Keratinocyte (primary cell): ENCODE measurements at regions not wholly inside any gene's neighbourhood (a gene's known extent, or its start where the extent isn't known, plus 50 kb on each side); places are given as distances from the start of the nearest gene placed in this dataset.

ENCODE experiments used
- DNase-seq: peaks from one replicate; pipeline ENCODE4 v3.0.0-alpha.2; 2011; ENCODE audit warnings: low read depth, missing footprints, low spot score
- FAIRE-seq: peaks from 2 replicates; lab custom pipeline; 2011; peaks lifted over from hg19 to GRCh38; lab: Jason Lieb, UNC
- H2AFZ ChIP-seq: 2 replicates; pipeline ENCODE4 v1.6.0; 2012; ENCODE audit warnings: low read length, control low read depth, inconsistent platforms; ENCODE audit not compliant: control insufficient read depth
- H3K27ac ChIP-seq: 2 replicates; pipeline ENCODE4 v1.5.1; 2011; ENCODE audit warnings: low read length; ENCODE audit not compliant: control insufficient read depth, insufficient read depth
- H3K27me3 ChIP-seq: 3 replicates; pipeline ENCODE4 v1.6.0; 2011; ENCODE audit warnings: low read length; ENCODE audit not compliant: control insufficient read depth, insufficient read depth; ENCODE audit errors: extremely low read depth
- H3K36me3 ChIP-seq, 2 experiments: 2 replicates in 1 of 2; 3 replicates in 1 of 2; pipeline ENCODE4 v1.5.1; 2011; ENCODE audit warnings: low read length in 2 of 2, mild to moderate bottlenecking in 1 of 2; ENCODE audit not compliant: control insufficient read depth in 2 of 2, insufficient read depth in 2 of 2; ENCODE audit errors: extremely low read depth in 1 of 2
- H3K4me1 ChIP-seq: 3 replicates; pipeline ENCODE4 v1.5.1; 2011; ENCODE audit warnings: low read length; ENCODE audit not compliant: control insufficient read depth, insufficient read depth; ENCODE audit errors: extremely low read depth
- H3K4me2 ChIP-seq: 3 replicates; pipeline ENCODE4 v1.6.0; 2011; ENCODE audit warnings: low read depth, low read length; ENCODE audit not compliant: control insufficient read depth, insufficient read depth; ENCODE audit errors: extremely low read depth
- H3K4me3 ChIP-seq, 3 experiments: fragments of 200-600 bp in 1 of 3; sonication (generic) in 1 of 3; 2 replicates in 2 of 3; 3 replicates in 1 of 3; pipeline ENCODE4 v1.5.1; 2011 to 2016; ENCODE audit warnings: low read length in 3 of 3, mild to moderate bottlenecking in 3 of 3, control low read depth in 2 of 3, inconsistent platforms in 1 of 3, low read depth in 1 of 3, mixed read lengths in 1 of 3, mixed run types in 1 of 3, moderate library complexity in 1 of 3; ENCODE audit not compliant: control insufficient read depth in 2 of 3, insufficient read depth in 2 of 3; ENCODE audit errors: extremely low read depth in 1 of 3
- H3K79me2 ChIP-seq: 2 replicates; pipeline ENCODE4 v1.6.0; 2012; ENCODE audit warnings: low read length; ENCODE audit not compliant: control insufficient read depth, insufficient read depth
- H3K9ac ChIP-seq: 3 replicates; pipeline ENCODE4 v1.6.0; 2011; ENCODE audit warnings: low read length; ENCODE audit not compliant: control insufficient read depth, insufficient read depth; ENCODE audit errors: extremely low read depth
- H3K9me1 ChIP-seq: 3 replicates; pipeline ENCODE4 v1.6.0; 2011; ENCODE audit warnings: low read length; ENCODE audit not compliant: control insufficient read depth, insufficient read depth; ENCODE audit errors: extremely low read depth
- H3K9me3 ChIP-seq: 2 replicates; pipeline ENCODE4 v1.5.1; 2012; ENCODE audit warnings: low read depth, low read length; ENCODE audit not compliant: control insufficient read depth
- H4K20me1 ChIP-seq: 3 replicates; pipeline ENCODE4 v1.6.0; 2011; ENCODE audit warnings: low read length; ENCODE audit not compliant: control insufficient read depth, insufficient read depth; ENCODE audit errors: extremely low read depth
- CTCF ChIP-seq, 3 experiments: IDR thresholded peaks in 1 of 3; conservative IDR thresholded peaks in 1 of 3; optimal IDR thresholded peaks in 1 of 3; 2 replicates in 2 of 3; 3 replicates in 1 of 3; pipeline versions ENCODE3 to v1.5.1; 2011; ENCODE audit warnings: low read length in 3 of 3, mild to moderate bottlenecking in 3 of 3, moderate library complexity in 2 of 3, control low read depth in 1 of 3, inconsistent platforms in 1 of 3; ENCODE audit not compliant: insufficient read depth in 2 of 3; ENCODE audit errors: extremely low read depth in 1 of 3
- EZH2 ChIP-seq: IDR thresholded peaks from one replicate; pipeline ENCODE4 v1.6.1; 2012; ENCODE audit warnings: inconsistent platforms, mild to moderate bottlenecking, low read length, moderate library complexity
- dilution Hi-C: fragments of 300-500 bp; cut with MboI; formaldehyde crosslinking; loops from one replicate; pipeline ENCODE4 v1.7.0; 2020; ENCODE audit warnings: low sequenced_read_pairs; ENCODE audit not compliant: extremely low pct_ligation_motif_present

GRCh38 chr3:162334537-162334936 is 837.9 kb downstream of the OTOL1 start:
- H3K4me1 ChIP-seq = no peaks in the 10 kb centered on the region
- H3K79me2 ChIP-seq = no peaks in the 10 kb centered on the region
- no peak for TF ChIP-seq CTCF (optimal IDR thresholded peaks at IDR 0.05 in 1 of 3, IDR thresholded peaks at IDR 0.05 in 1 of 3, conservative IDR thresholded peaks at IDR 0.05 in 1 of 3; ENCODE audit: extremely low read depth in 1 of 3, insufficient read depth in 2 of 3, low read length in 3 of 3)
- no peak for TF ChIP-seq EZH2
- no peak overlapping the region for H3K4me3 ChIP-seq
- dilution Hi-C loops = no loop called here
- H3K4me2 ChIP-seq = no peak overlapping the region
- H3K36me3 ChIP-seq = no peaks in the 10 kb centered on the region
- no peak overlapping the region for H3K9ac ChIP-seq
- H2AFZ ChIP-seq = no peak overlapping the region
- no peak overlapping the region for H3K27ac ChIP-seq
- FAIRE-seq (no peak), DNase-seq (no peak)
- no peaks in the 10 kb centered on the region for H4K20me1 ChIP-seq
- H3K9me3 ChIP-seq = peaks cover 5% of the 10 kb centered on the region
- no peaks in the 10 kb centered on the region for H3K27me3 ChIP-seq
- no peaks in the 10 kb centered on the region for H3K9me1 ChIP-seq

GRCh38 chr3:162337630-162338029 is 841.0 kb downstream of the OTOL1 start:
- Histone ChIP-seq H3K4me1 (no peaks in the 10 kb centered on the region), H3K9me3 (peaks cover 5% of the 10 kb centered on the region), H3K27ac (no peak overlapping the region), H3K4me3 (no peak overlapping the region), H3K79me2 (no peaks in the 10 kb centered on the region), H3K9ac (no peak overlapping the region), H3K9me1 (no peaks in the 10 kb centered on the region), H3K27me3 (no peaks in the 10 kb centered on the region), H3K36me3 (no peaks in the 10 kb centered on the region), H2AFZ (no peak overlapping the region), H3K4me2 (no peak overlapping the region), H4K20me1 (no peaks in the 10 kb centered on the region)
- no peak for DNase-seq
- dilution Hi-C loops = no loop called here
- no peak for TF ChIP-seq CTCF (optimal IDR thresholded peaks at IDR 0.05 in 1 of 3, IDR thresholded peaks at IDR 0.05 in 1 of 3, conservative IDR thresholded peaks at IDR 0.05 in 1 of 3; ENCODE audit: extremely low read depth in 1 of 3, insufficient read depth in 2 of 3, low read length in 3 of 3)
- TF ChIP-seq EZH2 = no peak
- no peak for FAIRE-seq
